ENCODE measurements at regions not wholly inside any gene's neighbourhood (a gene's known extent, or its start where the extent isn't known, plus 50 kb on each side); places are given as distances from the start of the nearest gene placed in this dataset.

DNA sequence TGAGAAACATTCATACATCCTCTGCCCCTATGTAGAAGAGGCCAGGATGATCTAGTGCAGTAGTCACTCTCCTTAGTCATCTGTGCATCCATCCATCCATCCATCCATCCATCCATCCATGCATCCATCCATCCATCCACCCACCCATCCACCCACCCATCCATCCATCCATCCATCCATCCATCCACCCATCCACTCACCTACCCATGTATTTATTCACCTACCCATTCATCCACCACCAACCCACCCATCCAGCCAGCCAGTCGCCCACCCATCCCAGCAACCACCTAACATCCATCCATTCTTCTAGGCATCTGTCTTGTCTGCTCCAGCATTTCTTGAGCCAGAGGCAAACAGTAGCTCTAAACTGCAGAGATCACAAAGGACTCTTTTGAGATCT lies 87.1 kb downstream of the MSX2 start:
- TF ChIP-seq POLR2A (IDR thresholded peaks at IDR 0.05; ENCODE audit: low read depth, low read length) (no peak), POLR2AphosphoS5 (IDR thresholded peaks at IDR 0.05; ENCODE audit: low read depth, low read length) (no peak), TAF1 (IDR thresholded peaks at IDR 0.05; ENCODE audit: borderline replicate concordance, low read depth, low read length) (no peak)
